IMR-90 (cell line): ENCODE measurements at regions not wholly inside any gene's neighbourhood (a gene's known extent, or its start where the extent isn't known, plus 50 kb on each side); places are given as distances from the start of the nearest gene placed in this dataset.

ENCODE experiments used
- ATAC-seq: fragments of 200-7000 bp; cut with Tn5 transposase; 2 replicates; pipeline ENCODE4 v1.9.1; 2020; ENCODE audit warnings: low read depth, mild to moderate bottlenecking, moderate library complexity
- BruUV-seq: library from RNA; stranded (reverse); fragments of 400-500 nt; replicated peaks from 2 replicates; lab custom pipeline; 2021; lab: Mats Ljungman, UMichigan
- CTCF ChIA-PET: fragments of 300-600 bp; formaldehyde crosslinking; extraction: SDS; loops from one replicate; lab custom pipeline; 2021; ENCODE audit warnings: antibody characterized with exemption; lab: Yijun Ruan, JAX
- POLR2A ChIA-PET: fragments of 300-600 bp; sonication (Branson Sonifier 250); formaldehyde crosslinking; loops from one replicate; lab custom pipeline; 2022; ENCODE audit warnings: antibody characterized with exemption; ENCODE audit not compliant: unreplicated experiment; lab: Charles Lee
- DNase-seq: peaks from one replicate; pipeline ENCODE4 v3.0.0; 2013
- H2AFZ ChIP-seq: replicated peaks from 2 replicates; pipeline ENCODE3; 2013; ENCODE audit warnings: low read length, mild to moderate bottlenecking; ENCODE audit not compliant: poor library complexity
- H2AK5ac ChIP-seq: 2 replicates; pipeline ENCODE4 v1.6.1; 2013; ENCODE audit warnings: low read depth, low read length, inconsistent platforms
- H2AK9ac ChIP-seq: replicated peaks from 2 replicates; pipeline ENCODE3; 2013; ENCODE audit warnings: mild to moderate bottlenecking, low read depth, low read length, moderate library complexity; ENCODE audit not compliant: poor library complexity
- H2BK120ac ChIP-seq: 2 replicates; pipeline ENCODE4 v1.6.1; 2013; ENCODE audit warnings: low read depth, low read length, inconsistent platforms
- H2BK15ac ChIP-seq: 3 replicates; pipeline ENCODE4 v1.6.1; 2013; ENCODE audit warnings: low read depth, low read length, inconsistent platforms
- H2BK20ac ChIP-seq: 2 replicates; pipeline ENCODE4 v1.6.1; 2013; ENCODE audit warnings: low read depth, mild to moderate bottlenecking, inconsistent platforms, low read length, moderate library complexity
- H2BK5ac ChIP-seq: 2 replicates; pipeline ENCODE4 v1.6.1; 2013; ENCODE audit warnings: mild to moderate bottlenecking, low read depth, low read length, inconsistent platforms; ENCODE audit not compliant: poor library complexity, severe bottlenecking
- H3K14ac ChIP-seq: replicated peaks from 2 replicates; pipeline ENCODE4 v1.6.1; 2013; ENCODE audit warnings: low read depth, low read length, inconsistent platforms
- H3K18ac ChIP-seq: 2 replicates; pipeline ENCODE4 v1.6.1; 2013; ENCODE audit warnings: low read depth, low read length, control low read depth
- H3K23ac ChIP-seq: 2 replicates; pipeline ENCODE4 v1.6.1; 2013; ENCODE audit warnings: low read depth, low read length, inconsistent platforms
- H3K27ac ChIP-seq: 2 replicates; pipeline ENCODE4 v1.5.1; 2013; ENCODE audit warnings: mild to moderate bottlenecking, control low read depth, low read length; ENCODE audit not compliant: insufficient read depth
- H3K27me3 ChIP-seq: 2 replicates; pipeline ENCODE4 v1.6.1; 2013; ENCODE audit warnings: low read length; ENCODE audit not compliant: control insufficient read depth, insufficient read depth
- H3K36me3 ChIP-seq: 2 replicates; pipeline ENCODE4 v1.6.1; 2013; ENCODE audit warnings: low read length, mixed read lengths; ENCODE audit not compliant: control insufficient read depth, insufficient read depth
- H3K4ac ChIP-seq: 2 replicates; pipeline ENCODE4 v1.6.1; 2013; ENCODE audit warnings: low read depth, low read length, inconsistent platforms
- H3K4me1 ChIP-seq: 2 replicates; pipeline ENCODE4 v1.6.1; 2013; ENCODE audit warnings: low read length, mixed read lengths; ENCODE audit not compliant: control insufficient read depth, insufficient read depth
- H3K4me2 ChIP-seq: 2 replicates; pipeline ENCODE4 v1.6.1; 2013; ENCODE audit warnings: low read depth, mild to moderate bottlenecking, control low read depth, low read length, moderate library complexity
- H3K4me3 ChIP-seq: 2 replicates; pipeline ENCODE4 v1.5.1; 2013; ENCODE audit warnings: low read depth, mild to moderate bottlenecking, control low read depth, low read length, moderate library complexity; ENCODE audit not compliant: insufficient read depth
- H3K56ac ChIP-seq: 2 replicates; pipeline ENCODE4 v1.6.1; 2013; ENCODE audit warnings: low read length, inconsistent platforms; ENCODE audit not compliant: insufficient read depth; ENCODE audit errors: extremely low read depth
- H3K79me1 ChIP-seq, 2 experiments: 2 replicates each; pipeline ENCODE4 v1.6.1; 2013; ENCODE audit warnings: low read length in 2 of 2, inconsistent platforms in 1 of 2, low read depth in 1 of 2
- H3K9ac ChIP-seq: 2 replicates; pipeline ENCODE4 v1.6.1; 2013; ENCODE audit warnings: low read depth, low read length, control low read depth
- H3K9me1 ChIP-seq: 2 replicates; pipeline ENCODE4 v1.6.1; 2013; ENCODE audit warnings: low read length, inconsistent platforms; ENCODE audit not compliant: insufficient read depth
- H3K9me3 ChIP-seq: 2 replicates; pipeline ENCODE4 v1.6.1; 2013; ENCODE audit warnings: low read length; ENCODE audit not compliant: control insufficient read depth, insufficient read depth
- H4K20me1 ChIP-seq: 2 replicates; pipeline ENCODE4 v1.6.1; 2013; ENCODE audit warnings: low read length, inconsistent platforms; ENCODE audit not compliant: insufficient read depth
- H4K5ac ChIP-seq: 2 replicates; pipeline ENCODE4 v1.6.1; 2013; ENCODE audit warnings: mild to moderate bottlenecking, low read depth, low read length, control low read depth
- H4K8ac ChIP-seq, 2 experiments: 2 replicates each; pipeline ENCODE4 v1.6.1; 2013; ENCODE audit warnings: low read depth in 2 of 2, low read length in 2 of 2, control low read depth in 1 of 2, inconsistent platforms in 1 of 2
- H4K91ac ChIP-seq: 2 replicates; pipeline ENCODE4 v1.6.1; 2013; ENCODE audit warnings: low read depth, low read length, inconsistent platforms; ENCODE audit not compliant: insufficient read depth
- FOS ChIP-seq: fragments of 150-350 bp; IDR thresholded peaks from 2 replicates; pipeline ENCODE4 v1.6.1; 2016; ENCODE audit warnings: low read depth, low read length
- MAZ ChIP-seq: IDR thresholded peaks from 2 replicates; pipeline ENCODE4 v1.6.1; 2012; ENCODE audit warnings: low read depth, mild to moderate bottlenecking, low read length, improper control_type of control experiment, moderate library complexity, borderline replicate concordance
- RFX5 ChIP-seq: IDR thresholded peaks from 2 replicates; pipeline ENCODE4 v1.8.0; 2012; ENCODE audit warnings: low read depth, mild to moderate bottlenecking, low read length, moderate library complexity
- WGBS, 2 experiments: methylation state at CpG; one replicate each; pipeline versions ENCODE4 v1.1.5 to v1.1.7; 2013; ENCODE audit warnings: missing lambda C conversion rate in 2 of 2; ENCODE audit not compliant: insufficient read length in 1 of 2; ENCODE audit errors: extremely low coverage in 2 of 2; 5-methylcytosine and 5-hydroxymethylcytosine counted together
- dilution Hi-C: fragments of 300-500 bp; cut with HindIII; formaldehyde crosslinking; loops from one replicate; pipeline ENCODE4 v1.14.3; 2018; ENCODE audit warnings: low sequenced_read_pairs; ENCODE audit not compliant: unreplicated experiment
- in situ Hi-C: fragments of 300-500 bp; cut with MboI; formaldehyde crosslinking; loops from 3 replicates; pipeline ENCODE4 v1.14.3; 2019; ENCODE audit warnings: low sequenced_read_pairs, inconsistent platforms, mixed read lengths
- intact Hi-C: fragments of 100-400 bp; cut with micrococcal nuclease; formaldehyde crosslinking; loops from 2 replicates; pipeline ENCODE4 v1.10.0; 2022

DNA sequence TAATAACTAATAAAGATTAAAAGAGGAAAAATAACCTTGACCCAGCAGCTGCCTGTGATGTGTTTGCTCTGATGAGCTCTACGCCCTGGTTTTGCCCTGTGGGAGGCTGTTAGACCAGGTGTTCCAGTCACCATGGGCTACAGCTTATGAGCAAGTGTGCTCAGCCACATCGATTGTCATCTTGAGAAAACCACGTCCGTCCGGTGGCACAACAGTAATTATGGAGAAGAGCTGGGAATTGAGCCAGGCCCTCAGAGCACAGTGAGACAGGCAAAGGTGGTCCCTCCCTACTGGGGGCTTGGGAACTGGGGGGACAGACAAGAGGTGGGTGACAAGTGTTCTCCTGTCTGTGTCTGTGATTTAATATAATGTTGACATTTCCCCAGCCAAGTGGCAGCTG is 420.5 kb downstream of the MATN1 start:
- Histone ChIP-seq H4K8ac (no peak overlapping the region), H3K4me1 (no peaks in the 10 kb centered on the region), H2BK15ac (no peak overlapping the region), H3K36me3 (no peaks in the 10 kb centered on the region), H3K56ac (no peak overlapping the region), H3K27me3 (no peaks in the 10 kb centered on the region), H2AFZ (no peak overlapping the region), H3K9me1 (no peaks in the 10 kb centered on the region), H3K18ac (no peak overlapping the region), H3K14ac (no peak overlapping the region), H4K20me1 (no peaks in the 10 kb centered on the region), H3K27ac (no peak overlapping the region), H3K4me2 (no peak overlapping the region), H4K91ac (no peak overlapping the region), H4K5ac (no peak overlapping the region), H2BK20ac (no peak overlapping the region), H2AK5ac (no peak overlapping the region), H2AK9ac (no peak overlapping the region), H3K9ac (no peak overlapping the region), H3K79me1 (no peaks in the 10 kb centered on the region), H2BK120ac (no peak overlapping the region), H3K4ac (no peak overlapping the region), H2BK5ac (no peak overlapping the region), H3K9me3 (no peaks in the 10 kb centered on the region), H3K23ac (no peak overlapping the region), H3K4me3 (no peak overlapping the region)
- WGBS, 2 experiments = no CpG with 5 or more reads among the region's 5 CpGs
- dilution Hi-C loops = no loop called here
- ChIA-PET CTCF (no interaction called here), POLR2A (no interaction called here)
- ATAC-seq (no peak), DNase-seq (no peak)
- TF ChIP-seq MAZ = no peak
- no peak for TF ChIP-seq FOS
- no peak for TF ChIP-seq RFX5
- BruUV-seq = no TSS peak
- intact Hi-C loops = no loop called here
- in situ Hi-C loops = no loop called here
